Activated CD4-positive, alpha-beta T cell treated with anti-CD3 and anti-CD28 coated beads, Interleukin-2, Interleukin-6, amounts not matched to agents 100 ng/mL and 50 ng/mL, durations not matched to agents 16 hours and 8 hours (primary cell): ENCODE measurements at regions not wholly inside any gene's neighbourhood (a gene's known extent, or its start where the extent isn't known, plus 50 kb on each side); places are given as distances from the start of the nearest gene placed in this dataset.
"Not testable (repeated sequence)": the region's sequence is repeated elsewhere in the genome, so short reads cannot be mapped to it uniquely, and the experiment has no call there.

Source experiments
- DNase-seq: peaks from one replicate; pipeline ENCODE4 v3.0.0-alpha.2; 2020

DNA sequence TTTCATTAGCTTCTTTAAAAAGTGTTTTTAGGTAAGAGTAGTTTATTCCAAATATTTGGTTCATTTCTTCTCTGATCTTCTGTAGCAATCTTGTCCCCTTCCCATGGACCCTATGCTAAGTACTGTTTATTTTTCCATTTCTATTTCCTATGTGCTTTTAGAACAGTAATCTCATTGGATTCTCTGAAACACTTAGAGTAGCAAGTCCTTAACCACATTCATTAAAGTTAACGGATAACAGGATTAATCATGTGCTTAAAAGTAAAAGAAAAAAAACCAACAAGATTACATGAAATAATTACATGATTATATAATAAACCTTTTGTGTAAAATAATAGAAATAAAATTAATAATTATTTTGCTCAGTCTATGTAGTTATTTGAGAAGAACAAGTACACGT lies 929.7 kb downstream of the C4orf33 start:
- no peak for DNase-seq

DNA sequence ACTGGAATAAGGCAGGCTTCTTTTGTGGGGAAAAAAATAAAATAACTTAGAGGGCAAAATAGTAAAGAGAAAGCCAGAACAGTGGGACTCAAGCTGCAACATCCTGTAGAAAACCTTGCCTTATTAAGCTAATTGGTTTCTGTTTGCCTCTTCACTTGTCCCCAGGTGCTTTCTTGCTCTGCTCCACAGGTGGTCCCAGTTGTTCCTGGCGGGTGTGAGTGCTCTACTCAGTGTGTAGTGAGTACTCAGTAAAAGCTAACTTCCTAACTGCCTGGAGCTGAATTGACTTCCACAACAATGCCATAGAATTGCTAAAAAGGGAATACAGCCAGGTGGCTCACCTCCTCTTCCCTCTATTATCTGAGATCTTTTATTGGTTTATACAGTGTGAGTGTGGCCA lies 930.2 kb downstream of the C4orf33 start:
- DNase-seq: no peak

- no peak for DNase-seq
These were observed 932.0 kb downstream of the C4orf33 start for GRCh38 chr4:130027973-130028372.

DNA sequence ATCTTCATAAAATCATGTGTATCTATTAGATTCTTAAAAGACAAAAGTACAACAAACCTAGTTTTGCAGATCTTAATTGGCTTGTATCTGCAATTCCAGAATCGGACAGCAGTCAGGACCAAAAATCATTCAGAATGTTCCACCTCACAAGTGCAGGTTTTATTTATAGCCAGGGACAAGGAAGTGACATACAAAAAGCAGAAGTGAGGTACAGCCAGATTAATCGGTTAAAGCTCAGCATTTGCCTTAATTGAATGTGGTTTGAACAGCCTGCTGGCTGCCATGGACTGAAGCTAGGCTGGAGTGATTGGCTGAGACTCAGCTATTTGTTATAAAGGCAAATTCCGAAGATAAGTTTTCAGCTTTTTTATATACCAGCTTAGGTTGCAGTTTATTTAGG lies 932.6 kb downstream of the C4orf33 start:
- no peak for DNase-seq

DNA sequence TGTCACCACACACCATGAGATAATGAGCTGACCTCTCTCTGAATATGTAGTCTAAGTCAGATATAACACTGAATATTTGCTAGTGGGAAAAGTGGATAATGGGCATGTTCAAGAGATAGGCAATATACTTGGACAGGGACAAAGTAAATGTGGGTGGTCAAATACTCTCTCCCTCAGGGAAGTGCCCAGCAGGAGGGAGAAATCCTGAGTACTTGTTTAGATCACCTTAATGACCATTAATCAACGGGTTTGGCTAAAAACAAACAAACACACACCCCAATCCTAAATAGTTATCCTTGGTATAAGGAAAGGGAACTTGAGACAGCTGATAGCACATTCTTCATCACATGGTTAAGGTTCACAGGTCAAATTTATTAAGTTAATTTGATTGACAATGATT lies 933.5 kb downstream of the C4orf33 start:
- DNase-seq: no peak

DNA sequence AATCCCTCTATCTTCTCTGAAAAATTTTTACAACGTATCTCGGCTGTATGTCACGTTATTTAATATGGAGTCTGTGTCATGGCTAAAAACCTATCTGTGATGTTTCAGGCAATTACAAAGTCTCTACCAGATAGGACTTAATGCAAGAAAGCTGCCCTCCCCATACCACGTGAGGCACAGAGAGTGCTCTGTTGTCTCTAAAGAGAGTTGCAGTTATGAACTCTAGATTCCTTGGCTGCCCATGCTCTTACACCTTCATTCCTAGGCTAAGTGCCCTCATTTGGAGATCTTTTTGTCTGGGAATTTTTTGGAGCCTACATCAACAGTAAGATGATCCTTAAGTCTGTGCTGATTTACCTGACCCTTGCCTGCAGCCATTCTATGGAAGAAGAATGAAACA lies 935.9 kb downstream of the C4orf33 start:
- no peak for DNase-seq

- DNase-seq: not testable (repeated sequence)
These were observed 937.7 kb downstream of the C4orf33 start for GRCh38 chr4:130033657-130034056.

GRCh38 chr4:130034876-130035275 lies 938.9 kb downstream of the C4orf33 start:
- no peak for DNase-seq

DNA sequence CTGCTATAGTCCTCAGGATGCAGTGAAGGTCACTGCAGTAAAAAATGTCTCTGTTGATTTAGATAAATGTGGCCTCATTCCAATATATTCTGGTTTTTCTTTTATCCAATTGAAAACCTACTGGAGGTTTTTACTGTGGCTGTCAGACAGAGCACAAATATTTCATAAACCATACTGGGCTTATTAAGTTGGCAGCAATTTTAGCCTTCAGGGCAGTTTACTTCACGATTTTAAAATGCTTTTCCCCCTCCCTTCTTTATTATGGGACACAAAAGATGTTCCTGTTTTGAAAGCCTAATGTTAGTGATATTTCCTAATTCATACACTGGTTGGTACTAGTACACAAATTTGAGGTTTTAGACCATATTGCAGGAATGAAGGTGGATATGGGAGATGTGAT lies 939.4 kb downstream of the C4orf33 start:
- DNase-seq: no peak

- not testable (repeated sequence) for DNase-seq
These were observed 941.9 kb downstream of the C4orf33 start for GRCh38 chr4:130037866-130038265.

GRCh38 chr4:130038540-130038939 lies 942.6 kb downstream of the C4orf33 start:
- DNase-seq: not testable (repeated sequence)

- no peak for DNase-seq
These were observed 947.8 kb downstream of the C4orf33 start for GRCh38 chr4:130043732-130044160.

GRCh38 chr4:130044788-130045531 lies 949.0 kb downstream of the C4orf33 start:
- no peak for DNase-seq

DNA sequence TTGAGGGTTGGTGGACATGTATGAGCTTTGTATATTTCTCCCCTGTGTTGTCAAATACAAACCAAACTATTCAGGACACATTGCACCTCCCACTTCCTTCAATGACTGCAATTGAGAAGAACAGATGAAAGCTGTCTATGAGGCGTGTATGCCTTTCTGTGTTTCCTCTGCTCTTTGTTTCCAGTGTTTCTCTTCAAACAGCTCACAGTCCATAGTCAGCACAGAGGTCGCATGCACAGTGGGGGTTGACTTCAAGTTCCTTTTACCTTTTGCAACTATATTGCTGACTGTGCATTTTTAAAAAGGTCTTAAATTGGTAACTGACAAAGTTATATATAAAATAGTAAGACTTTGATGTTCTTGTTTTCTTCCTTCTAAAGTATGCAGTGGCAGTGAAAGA lies 957.8 kb downstream of the C4orf33 start:
- no peak for DNase-seq

DNA sequence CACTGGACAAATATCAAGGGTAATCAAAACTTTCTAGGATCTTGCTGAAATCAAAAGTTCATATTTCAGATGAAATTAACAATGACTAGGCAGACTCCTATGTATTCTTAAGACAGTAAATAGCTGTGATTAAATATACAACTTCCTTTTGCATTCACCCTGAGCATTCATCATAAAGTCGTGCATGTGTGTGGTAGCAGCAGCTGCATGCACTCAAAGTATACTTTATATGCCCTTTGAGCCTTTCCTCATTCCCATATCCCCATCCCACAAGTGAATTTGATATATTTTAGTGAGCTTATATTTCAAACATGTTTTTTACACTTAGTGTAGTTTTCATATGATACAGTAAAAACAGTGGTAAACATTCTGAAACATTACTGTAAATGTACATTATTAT lies 959.0 kb downstream of the C4orf33 start:
- no peak for DNase-seq

- no peak for DNase-seq
These were observed 960.3 kb downstream of the C4orf33 start for GRCh38 chr4:130056286-130056685.

DNA sequence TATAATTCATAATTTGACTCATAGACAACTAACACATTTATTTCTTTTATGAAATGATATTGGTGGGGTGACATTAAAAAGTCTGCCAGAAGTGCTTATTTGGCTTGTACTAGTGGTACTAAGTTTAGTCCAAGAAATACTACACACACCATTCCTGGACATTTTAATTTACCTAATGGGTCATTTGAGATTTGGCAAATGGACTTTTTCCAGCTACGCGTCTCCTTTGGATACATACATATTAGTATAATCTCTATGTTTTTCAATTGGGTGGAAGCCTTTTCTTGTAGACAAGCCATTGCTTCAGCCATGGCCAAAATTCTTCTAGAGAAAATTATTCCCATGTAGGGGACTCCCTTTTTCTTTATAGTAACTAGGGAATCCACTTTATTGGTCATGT lies 968.5 kb downstream of the C4orf33 start:
- no peak for DNase-seq

DNA sequence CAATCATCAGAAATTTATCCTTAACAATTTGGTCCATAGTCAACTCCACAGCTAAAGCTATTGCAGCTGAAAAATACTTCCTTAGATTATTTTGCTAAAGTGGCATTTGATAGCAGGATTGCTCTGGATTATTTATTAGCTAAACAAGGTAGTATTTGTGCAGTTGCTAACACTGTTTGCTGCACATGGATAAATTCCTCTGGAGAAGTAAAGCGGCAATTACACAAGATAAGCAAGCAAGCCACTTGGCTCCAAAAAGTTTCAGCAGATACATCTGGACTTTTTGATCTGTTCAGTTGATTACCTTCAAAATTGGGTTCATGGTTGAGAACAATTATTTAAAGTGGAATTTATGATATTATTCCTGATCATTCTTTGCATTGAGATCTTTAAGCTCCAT lies 971.5 kb downstream of the C4orf33 start:
- DNase-seq: no peak

DNA sequence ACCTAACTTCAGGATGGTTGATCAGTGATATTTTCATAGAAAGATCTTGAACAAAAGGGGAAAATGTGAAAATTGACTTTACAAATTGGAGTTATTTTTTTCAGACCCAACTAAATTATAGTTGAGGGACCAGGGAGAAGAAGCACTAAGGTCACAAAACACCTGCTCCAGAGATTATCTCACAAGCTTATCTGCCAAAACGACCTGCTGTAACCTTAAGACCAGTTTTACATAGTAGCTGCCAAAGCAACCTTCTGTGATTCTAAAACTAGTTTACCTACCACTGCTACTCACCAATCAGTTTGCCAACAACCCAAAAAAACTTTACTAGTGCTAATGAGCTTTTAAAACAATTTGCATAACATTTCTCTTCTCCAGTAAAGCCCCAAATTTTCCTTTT lies 972.1 kb downstream of the C4orf33 start:
- DNase-seq: no peak

GRCh38 chr4:130071746-130072145 lies 975.8 kb downstream of the C4orf33 start:
- DNase-seq: no peak

DNA sequence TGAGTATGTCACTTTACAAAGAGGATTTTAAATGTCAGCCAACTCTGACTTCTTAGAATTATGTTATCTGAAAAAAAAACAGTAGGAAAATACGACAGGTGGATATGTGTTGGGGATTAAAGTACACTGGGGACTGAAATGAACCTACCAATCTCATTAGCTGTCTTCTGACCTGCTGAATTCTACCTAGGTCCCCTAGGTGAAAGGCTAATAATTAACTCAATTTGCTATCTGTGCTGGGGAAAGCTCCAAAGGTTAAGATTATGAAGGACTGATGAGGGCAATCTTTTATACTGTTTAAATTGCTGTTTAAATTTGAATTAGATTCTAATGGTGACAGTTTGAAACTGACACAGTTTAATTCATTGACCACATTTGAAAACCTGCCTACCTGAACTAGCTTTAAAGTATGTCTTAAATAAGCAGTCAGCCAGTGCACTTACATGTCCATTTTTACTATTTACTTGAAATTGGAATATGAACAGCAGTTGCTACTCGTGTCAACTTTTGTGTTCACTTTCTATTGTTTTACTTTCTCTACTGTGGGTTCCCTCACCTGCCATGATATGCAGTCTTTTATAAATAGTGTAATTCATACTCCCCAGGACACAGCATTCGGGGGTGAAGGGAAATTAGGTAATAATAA lies 977.3 kb downstream of the C4orf33 start:
- DNase-seq: no peak

GRCh38 chr4:130074096-130074495 lies 978.1 kb downstream of the C4orf33 start:
- DNase-seq: no peak

DNA sequence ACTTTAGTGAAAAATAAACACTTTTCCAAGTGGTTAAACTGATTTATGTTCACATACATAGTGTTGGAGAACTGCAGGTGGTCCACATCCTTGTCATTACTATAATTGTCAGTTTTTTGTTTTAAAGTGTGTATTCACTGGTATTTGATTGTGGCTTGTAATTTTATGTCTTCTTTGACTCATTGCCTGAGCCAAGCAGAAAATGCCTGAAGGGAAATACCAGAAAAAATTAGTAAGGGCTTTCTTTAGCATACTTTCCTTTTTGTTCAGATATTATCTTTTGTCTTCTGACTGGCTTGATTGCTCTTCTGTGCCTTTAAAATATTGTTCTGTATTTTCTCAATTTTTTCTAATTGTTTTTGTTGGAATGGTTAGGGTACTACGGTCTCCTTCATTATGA lies 981.3 kb downstream of the C4orf33 start:
- DNase-seq: no peak

DNA sequence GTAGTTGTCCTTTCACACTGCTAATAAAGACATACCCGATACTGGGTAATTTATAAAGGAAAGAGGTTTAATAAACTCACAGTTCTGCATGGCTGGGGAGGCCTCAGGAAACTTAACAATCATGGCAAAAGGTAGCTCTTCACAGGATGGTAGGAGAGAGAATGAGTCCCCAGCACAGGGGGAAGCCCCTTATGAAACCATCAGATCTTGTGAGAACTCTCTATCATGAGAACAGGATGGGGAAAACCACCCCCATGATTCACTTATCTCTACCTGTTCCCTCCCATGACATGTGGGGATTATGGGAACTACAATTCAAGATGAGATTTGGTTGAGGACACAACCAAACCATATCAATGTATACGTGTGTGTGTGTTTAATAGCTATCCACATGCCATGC lies 983.1 kb downstream of the C4orf33 start:
- DNase-seq: not testable (repeated sequence)
